ENCODE measurements at regions not wholly inside any gene's neighbourhood (a gene's known extent, or its start where the extent isn't known, plus 50 kb on each side); places are given as distances from the start of the nearest gene placed in this dataset.

DNA sequence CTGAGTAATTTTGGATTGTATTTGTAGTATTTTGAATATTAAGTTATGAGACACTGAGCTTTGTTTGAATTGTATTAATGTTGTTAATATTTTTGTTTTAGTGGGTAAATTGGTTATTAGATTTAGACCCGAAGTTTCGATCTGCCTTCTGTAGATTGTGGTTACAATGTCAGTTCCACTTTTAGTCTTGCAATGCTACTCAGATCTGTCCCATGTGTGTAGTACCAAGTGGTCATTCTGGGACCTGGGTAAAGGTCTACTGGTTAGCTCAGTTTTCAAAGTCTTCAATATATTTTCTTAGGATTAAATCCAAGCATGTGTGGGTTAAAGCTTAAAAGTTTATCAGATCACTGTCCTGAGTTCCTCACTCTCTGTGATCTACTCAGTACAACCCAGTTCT lies 346.5 kb upstream of the PROX1 start:
- TF ChIP-seq, protein P1, sequence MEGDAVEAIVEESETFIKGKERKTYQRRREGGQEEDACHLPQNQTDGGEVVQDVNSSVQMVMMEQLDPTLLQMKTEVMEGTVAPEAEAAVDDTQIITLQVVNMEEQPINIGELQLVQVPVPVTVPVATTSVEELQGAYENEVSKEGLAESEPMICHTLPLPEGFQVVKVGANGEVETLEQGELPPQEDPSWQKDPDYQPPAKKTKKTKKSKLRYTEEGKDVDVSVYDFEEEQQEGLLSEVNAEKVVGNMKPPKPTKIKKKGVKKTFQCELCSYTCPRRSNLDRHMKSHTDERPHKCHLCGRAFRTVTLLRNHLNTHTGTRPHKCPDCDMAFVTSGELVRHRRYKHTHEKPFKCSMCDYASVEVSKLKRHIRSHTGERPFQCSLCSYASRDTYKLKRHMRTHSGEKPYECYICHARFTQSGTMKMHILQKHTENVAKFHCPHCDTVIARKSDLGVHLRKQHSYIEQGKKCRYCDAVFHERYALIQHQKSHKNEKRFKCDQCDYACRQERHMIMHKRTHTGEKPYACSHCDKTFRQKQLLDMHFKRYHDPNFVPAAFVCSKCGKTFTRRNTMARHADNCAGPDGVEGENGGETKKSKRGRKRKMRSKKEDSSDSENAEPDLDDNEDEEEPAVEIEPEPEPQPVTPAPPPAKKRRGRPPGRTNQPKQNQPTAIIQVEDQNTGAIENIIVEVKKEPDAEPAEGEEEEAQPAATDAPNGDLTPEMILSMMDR (conservative IDR thresholded peaks at IDR 0.05; ENCODE audit: low read depth, low read length): no peak
- TF ChIP-seq POLR2A (IDR thresholded peaks at IDR 0.05; ENCODE audit: low read depth, low read length) (no peak), MXI1 (IDR thresholded peaks at IDR 0.05; ENCODE audit: borderline replicate concordance, low read depth, low read length) (no peak)

Measured in IMR-90 (cell line).